ENCODE measurements at regions not wholly inside any gene's neighbourhood (a gene's known extent, or its start where the extent isn't known, plus 50 kb on each side); places are given as distances from the start of the nearest gene placed in this dataset.

DNA sequence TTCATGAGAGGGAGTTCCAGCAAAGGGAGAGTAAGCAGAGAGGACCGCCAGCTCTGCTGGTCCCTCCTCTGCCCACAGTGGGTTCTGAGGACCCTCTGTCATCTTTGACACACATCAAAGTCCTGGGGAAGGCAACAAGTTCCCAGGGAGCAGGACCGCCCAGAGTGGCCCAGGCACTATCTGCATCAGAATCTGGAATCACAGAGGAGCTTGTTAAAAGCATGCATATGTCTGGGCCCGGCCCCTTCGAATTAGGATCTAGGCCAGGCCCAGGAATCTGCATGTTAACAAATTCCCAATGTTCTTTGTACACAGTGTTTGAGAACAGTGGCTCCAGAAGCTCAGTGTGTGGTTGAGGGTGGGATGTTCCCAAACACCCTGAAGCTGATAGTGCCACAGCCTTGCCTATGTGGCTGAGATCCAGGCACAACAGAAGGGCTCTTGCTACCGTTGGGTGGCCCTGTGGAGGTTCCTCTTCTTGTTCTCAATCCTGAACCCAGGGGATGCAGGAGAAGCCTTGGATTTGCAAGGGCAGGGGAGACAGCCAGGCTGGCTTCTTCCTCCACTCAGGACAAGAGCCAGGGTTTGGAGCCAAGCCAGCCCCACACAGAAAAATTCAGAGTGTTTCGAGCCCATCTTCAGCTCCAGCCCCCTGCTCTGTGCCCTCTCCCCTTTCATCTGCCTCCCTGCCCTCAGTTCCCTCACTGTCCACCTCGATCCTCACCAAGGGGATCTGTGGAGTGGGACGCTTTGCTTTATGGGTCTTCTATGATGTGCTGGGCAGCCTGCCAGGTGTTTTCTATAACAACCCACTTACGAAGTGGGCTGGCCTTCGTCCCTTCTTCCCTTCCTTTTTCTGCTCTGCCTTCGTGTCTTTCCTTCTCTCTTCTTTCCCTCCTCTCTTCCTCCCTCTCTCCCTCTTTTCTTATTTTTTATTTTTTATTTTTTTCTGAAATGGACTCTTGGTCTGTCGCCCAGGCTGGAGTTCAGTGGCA lies 129.0 kb upstream of the TMPRSS2 start:
- no peak for DNase-seq
- in situ Hi-C loops (cut with MboI; ENCODE audit: low pct_unique_long_range_greater_than_20kb, low sequenced_read_pairs), result no loop called here

DNA sequence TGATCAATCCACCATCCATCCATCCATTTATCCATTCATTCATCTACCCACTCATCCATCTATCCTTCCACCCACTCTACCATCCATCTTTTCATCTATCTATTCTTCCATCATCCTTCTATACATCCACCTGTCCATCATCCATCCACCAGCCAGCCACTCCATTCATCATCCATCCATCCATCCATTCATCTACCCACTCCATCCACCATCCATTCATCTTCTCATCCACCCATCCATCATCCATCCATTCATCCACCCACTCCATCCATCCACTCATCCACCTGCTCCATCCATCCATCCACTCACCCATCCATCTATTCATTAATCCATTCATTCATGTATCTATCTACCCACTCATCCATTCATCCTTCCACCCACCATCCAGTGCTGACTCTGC lies 127.9 kb upstream of the TMPRSS2 start:
- no peak for DNase-seq
- in situ Hi-C loops (cut with MboI; ENCODE audit: low pct_unique_long_range_greater_than_20kb, low sequenced_read_pairs), result no loop called here

DNA sequence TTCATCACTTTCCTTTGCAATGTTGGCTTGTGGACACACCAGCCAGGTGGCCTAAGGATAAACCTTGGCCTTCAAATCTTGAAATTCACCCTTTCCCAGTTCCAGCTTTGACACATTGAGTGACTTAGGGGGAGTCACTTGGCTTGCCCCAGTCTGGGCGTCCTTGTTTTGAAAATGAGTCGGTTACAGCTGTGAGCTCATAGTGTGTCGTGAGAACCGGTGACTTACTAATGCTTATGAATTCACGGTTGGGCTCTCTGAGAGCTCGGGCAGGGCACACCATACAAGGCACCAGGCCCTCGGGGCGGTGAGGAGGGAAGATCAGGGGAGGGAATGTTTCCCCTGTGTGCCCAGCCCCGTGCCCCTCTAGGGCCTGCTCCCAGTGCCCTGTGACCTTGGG lies 126.9 kb upstream of the TMPRSS2 start:
- in situ Hi-C loops (cut with MboI; ENCODE audit: low pct_unique_long_range_greater_than_20kb, low sequenced_read_pairs), result no loop called here
- DNase-seq, result no peak

DNA sequence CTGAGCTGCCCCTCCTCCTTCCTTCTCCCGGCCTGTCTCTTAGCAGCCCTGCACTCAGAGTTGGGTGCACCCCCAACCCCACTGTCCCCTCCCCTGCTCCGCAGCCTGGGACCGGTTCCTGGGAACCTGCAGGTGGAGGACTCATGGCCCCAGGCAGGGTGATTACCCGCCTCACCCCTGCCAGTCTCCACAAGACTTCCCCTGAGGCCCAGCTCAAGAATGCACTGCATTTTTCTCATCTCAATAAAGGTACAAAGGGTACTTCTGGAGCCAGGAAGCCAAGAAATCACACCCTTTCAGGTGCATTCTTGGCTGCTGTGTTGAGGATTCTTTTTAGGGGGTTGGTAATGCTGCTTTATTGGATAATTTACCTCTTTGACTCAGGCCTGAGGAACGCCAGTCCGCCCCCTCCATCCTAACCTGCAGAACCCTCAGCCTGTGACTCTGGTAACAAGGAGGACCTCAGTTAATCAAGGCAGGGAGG lies 126.3 kb upstream of the TMPRSS2 start:
- in situ Hi-C loops (cut with MboI; ENCODE audit: low pct_unique_long_range_greater_than_20kb, low sequenced_read_pairs), result no loop called here
- no peak for DNase-seq

DNA sequence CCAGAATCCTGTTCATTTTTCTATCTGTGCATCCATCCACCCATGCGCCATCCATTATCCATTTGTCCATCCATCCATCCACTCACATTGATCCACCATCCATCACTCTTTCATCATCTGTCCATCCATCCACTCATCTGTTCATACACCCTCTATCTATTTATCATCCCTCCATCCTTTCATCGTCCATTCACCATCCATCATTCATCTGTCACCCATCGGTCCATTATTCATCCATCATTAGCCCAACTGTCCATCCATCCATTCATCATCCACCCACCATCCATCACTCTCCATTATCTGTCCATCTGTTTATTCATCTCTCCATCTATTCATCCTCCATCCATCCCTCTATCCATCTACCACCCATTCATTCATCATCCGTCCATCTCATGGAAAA lies 125.7 kb upstream of the TMPRSS2 start:
- no peak for DNase-seq
- in situ Hi-C loops (cut with MboI; ENCODE audit: low pct_unique_long_range_greater_than_20kb, low sequenced_read_pairs), result no loop called here

DNA sequence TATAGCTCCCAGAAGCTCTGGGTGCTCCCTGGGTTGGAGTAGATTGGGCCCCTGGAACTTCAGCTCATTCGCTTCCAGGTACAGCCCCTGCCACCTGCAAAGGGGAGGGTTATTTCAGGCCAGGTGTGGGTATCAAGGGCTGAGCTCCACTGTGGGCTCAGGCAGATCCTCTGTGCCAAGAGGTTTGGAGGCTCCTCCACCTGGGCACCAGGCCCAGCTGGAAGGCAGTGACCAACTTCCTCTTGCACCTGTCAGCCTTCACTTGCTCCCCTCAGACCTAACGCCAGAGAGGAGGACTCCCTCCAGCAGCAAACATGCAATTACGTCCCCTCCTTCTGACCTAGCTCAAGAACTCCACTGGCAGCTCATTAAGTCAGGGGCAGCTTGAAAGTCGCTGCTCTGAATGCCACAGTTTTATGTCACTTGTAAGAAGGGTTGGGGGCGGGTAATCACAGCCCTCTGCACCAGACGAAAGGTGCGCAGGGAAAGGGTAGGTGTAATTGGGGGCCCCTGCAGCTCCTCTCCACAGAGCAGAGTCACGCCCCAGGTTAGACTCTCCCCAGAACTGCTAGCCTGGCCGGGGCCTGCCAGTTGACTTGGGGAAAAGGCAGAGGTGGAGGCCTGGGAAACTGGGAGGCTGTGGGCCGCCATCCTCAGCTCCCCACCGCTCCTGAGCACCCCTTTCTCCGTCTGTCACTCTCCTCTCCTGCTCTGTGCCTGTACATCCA lies 125.0 kb upstream of the TMPRSS2 start:
- in situ Hi-C loops (cut with MboI; ENCODE audit: low pct_unique_long_range_greater_than_20kb, low sequenced_read_pairs), result no loop called here
- DNase-seq, result no peak

DNA sequence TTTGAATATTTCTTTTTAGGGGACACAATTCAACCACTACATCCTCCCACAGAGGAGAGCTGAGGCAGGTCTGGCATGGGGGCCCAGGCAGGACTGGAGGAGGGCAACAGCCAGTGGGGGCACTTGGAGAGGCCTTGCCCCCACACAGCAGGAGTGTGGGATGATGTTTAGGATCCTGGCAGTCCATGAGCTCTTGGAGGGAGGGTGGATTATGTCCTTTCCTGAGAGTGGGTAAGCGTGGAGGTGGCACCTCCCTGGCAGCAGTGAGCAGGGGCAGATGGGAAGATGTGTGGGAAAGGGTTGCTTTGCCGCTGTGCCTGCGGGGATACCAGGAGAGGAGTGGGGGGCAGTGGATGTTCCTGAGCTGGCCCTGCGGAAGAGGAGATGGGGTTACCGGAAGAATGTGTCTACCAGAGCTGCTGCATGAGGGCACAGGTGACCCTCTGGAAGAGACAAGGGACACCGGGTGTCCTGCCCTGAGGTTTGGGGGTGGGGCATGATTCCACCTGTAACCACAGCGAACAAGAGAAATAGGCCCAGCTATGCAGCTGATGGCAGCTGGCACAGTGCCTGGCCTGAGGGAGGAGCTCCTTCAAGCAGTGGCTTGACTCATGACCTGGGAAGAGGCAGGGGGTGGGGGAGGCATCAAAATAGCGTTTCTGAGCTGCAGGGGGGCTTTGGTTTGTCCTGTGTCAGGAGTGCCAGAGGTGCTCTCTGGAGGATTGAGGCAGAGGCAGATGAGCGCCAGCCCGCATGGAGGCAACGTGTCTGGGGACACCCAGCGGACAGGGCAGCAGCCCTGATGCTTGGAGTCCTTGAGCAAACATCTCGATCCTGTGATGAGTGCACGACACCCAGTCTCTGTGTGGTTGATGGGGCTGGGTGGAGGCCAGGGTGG lies 123.9 kb upstream of the TMPRSS2 start:
- DNase-seq, result no peak
- in situ Hi-C loops (cut with MboI; ENCODE audit: low pct_unique_long_range_greater_than_20kb, low sequenced_read_pairs), result no loop called here

DNA sequence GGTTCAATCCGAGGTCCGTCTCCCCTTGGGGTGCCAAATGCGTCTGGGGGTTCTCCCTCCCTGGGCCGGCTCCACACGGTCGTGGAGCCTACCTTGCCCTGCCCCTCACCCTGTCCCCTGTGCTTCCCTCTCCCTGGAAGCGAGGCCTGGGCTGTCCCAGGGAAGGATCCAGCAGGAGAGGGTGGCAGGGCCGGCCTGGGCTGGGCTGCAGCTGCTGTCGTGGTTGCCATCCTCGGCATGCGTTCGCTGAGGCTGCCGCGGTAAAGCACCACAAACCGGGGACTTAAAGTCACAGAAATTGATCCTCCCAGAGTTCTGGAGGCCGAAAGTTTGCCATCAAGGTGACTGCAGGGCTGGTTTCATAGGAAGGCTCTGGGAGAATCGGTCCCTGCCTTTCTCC lies 123.0 kb upstream of the TMPRSS2 start:
- DNase-seq, result no peak
- in situ Hi-C loops (cut with MboI; ENCODE audit: low pct_unique_long_range_greater_than_20kb, low sequenced_read_pairs), result no loop called here

DNA sequence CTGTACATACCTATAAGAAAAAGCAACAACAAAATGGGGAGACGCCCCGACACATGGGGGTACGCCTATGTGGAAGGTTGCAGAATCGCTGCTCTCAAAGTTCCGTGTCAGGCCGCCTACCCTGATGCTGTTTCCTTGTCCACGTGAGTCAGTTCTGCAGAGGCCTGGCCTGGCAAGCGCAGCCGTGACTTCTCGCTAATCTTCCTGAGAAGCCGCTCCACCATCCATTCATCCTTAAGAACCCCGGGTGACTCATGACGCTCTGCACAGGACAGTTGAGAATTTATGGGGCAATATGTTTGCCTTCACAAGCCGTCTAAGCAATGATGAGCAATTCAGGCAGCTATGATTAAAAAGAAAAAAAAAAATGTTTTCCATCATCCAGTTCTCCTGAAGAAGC lies 122.3 kb upstream of the TMPRSS2 start:
- DNase-seq, result no peak
- in situ Hi-C loops (cut with MboI; ENCODE audit: low pct_unique_long_range_greater_than_20kb, low sequenced_read_pairs), result no loop called here

DNA sequence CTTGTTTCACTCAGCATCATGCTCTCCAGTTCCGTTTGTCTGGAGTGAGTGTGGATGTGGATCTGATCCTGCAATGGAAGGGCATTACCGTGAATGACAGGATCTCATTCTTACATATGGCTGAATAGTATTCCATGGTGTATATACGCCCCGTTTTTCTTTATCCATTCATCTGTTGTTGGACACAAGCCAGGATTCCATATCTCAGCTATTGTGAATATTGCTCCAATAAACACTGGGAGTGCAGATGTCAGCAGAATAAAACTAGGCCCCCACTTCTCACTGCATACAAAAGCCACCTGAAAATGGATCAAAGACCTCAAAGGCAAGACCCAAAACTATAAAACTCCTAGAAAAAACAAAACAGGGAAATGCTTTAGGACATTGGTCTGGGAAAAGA lies 120.3 kb upstream of the TMPRSS2 start:
- in situ Hi-C loops (cut with MboI; ENCODE audit: low pct_unique_long_range_greater_than_20kb, low sequenced_read_pairs), result no loop called here
- DNase-seq, result no peak

DNA sequence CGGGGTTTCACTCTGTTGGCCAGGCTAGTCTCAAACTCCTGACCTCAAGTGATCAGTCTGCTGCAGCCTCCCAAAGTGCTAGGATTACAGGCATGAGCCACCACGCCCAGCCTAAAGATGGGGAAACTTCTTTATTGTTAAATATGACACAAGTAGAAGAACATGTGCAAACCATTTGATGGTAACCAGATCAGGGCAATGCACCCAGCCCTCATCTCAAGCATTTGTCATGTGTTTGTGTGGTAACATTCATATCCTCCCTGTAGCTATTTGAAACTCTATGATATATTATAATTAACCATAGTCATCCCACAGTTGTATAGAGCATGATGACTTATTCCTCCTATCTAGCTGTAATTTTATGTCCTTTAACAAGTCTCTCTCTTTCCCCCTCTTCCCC lies 119.5 kb upstream of the TMPRSS2 start:
- DNase-seq, result no peak
- in situ Hi-C loops (cut with MboI; ENCODE audit: low pct_unique_long_range_greater_than_20kb, low sequenced_read_pairs), result no loop called here

DNA sequence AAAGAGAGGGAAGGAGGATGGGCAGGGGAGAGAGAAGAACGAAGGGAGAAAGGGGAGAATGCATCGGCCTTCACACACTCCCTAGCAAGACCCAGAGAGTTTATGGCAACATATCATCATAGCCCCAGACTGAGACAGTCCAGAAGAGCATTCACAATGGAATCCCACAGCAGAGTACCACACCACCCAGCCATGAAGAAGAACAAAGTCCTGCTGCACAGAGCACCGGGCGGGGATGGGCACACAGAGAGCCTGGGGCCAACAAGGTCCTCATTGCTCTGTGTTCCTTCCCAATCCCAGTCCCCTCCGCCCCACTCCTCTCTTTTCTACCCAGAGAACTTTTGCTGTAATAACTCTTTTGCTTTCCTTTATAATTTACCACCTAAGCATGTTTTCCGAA lies 118.1 kb upstream of the TMPRSS2 start:
- in situ Hi-C loops (cut with MboI; ENCODE audit: low pct_unique_long_range_greater_than_20kb, low sequenced_read_pairs), result no loop called here

DNA sequence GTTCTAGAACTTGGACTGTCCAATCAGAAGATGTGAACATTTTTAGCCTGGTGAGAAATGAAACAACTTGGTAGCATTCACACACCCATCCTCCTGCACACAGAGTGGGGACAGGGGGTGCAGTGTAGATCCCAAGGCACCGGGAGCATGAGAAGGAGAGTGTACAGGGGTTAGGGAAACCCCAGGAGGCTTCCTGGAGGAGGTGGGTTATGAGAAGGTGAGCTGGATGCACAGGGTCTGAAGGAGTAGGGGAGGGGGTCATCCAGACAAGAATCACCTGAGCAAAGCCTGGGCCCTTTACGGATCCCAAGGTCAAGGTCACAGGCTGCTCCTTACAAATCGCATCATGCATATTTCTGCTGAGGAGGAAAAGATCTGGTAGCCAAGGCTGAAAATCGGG lies 117.5 kb upstream of the TMPRSS2 start:
- DNase-seq, result no peak

More for the DNA sequence above, 118.1 kb upstream of the TMPRSS2 start:
- DNase-seq, result no peak

DNA sequence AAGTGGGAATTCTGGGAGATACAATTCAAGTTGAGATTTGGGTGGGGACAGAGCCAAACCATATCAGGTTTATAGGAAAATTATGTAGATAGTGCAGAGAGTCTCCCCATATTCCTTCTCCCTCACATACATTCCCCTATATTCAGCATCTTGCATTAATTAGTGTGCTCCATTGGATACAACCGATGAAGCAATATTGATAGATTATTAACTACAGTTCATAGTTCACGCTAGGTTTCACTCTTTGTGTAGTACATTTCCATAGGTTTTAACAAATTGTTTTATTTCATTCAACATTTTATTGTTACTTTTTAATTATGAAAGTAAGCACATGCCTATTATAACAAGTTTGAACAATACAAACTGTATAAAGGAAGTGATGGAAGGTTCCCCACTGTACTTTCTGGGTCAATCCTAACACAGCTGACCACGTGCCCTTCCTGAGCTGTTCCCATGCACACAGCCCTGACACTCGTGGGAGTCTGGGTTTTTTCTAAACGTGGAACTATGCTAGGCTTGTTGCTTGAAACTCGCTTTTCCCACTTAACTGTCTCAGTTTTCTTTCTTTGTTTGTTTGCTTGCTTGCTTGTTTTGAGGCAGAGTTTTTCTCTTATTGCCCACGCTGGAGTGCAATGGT lies 116.8 kb upstream of the TMPRSS2 start:
- DNase-seq, result no peak
- in situ Hi-C loops (cut with MboI; ENCODE audit: low pct_unique_long_range_greater_than_20kb, low sequenced_read_pairs), result no loop called here

More for the DNA sequence above, 117.5 kb upstream of the TMPRSS2 start:
- in situ Hi-C loops (cut with MboI; ENCODE audit: low pct_unique_long_range_greater_than_20kb, low sequenced_read_pairs), result no loop called here

DNA sequence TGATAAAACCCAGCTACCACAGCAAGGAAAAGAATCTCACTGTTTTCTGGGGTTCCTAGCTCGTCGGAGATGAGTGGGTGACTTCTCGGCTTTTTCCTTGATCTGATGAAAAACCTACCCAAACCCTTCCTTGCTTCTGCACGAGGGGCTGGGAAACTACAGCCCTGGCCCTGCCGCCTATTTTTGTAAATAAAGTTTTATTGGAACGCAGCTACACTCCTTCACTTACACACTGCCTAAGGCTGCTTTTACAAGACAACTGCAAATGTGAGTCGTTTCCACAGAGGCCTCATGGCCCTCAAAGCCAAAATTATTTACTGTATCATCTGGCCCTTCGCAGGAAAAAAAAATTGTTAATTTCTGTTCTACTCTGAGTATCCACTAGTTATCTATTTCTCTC lies 116.0 kb upstream of the TMPRSS2 start:
- in situ Hi-C loops (cut with MboI; ENCODE audit: low pct_unique_long_range_greater_than_20kb, low sequenced_read_pairs), result no loop called here

DNA sequence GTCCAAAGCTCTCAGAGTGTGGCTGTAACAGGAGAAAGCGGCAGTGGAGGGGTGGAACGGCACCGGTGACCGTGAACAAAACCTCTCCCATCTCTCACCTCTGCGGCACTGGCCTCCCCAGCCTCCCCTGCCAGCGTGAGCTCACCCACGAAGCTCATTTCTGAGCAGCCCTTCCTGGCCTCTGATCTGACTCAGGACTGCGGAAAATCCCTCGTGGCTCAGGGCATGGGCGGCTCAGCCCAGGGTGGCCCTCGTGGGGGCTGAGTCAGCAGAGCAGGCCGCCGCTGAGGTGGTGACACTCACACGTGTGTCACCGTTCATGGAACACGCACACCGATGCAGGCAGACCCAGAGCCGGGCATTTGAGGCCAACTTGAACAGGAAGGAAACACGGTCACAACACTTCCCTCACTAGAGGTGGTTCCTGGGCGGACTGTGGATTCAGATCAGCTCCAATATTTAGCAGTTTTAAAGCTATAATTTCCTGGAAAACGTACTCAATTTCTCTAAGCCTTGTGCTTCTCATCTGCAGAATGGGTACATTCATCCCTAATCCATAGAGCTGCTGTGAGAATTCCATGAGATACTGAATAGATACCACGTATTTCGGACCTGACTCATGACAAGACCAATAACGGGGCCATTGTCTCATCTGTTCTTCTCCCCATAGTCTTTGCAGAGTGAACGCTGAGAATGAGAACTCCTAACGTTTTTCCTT lies 115.0 kb upstream of the TMPRSS2 start:
- in situ Hi-C loops (cut with MboI; ENCODE audit: low pct_unique_long_range_greater_than_20kb, low sequenced_read_pairs), result no loop called here
- no peak for DNase-seq

More for the DNA sequence above, 116.0 kb upstream of the TMPRSS2 start:
- DNase-seq, result no peak

DNA sequence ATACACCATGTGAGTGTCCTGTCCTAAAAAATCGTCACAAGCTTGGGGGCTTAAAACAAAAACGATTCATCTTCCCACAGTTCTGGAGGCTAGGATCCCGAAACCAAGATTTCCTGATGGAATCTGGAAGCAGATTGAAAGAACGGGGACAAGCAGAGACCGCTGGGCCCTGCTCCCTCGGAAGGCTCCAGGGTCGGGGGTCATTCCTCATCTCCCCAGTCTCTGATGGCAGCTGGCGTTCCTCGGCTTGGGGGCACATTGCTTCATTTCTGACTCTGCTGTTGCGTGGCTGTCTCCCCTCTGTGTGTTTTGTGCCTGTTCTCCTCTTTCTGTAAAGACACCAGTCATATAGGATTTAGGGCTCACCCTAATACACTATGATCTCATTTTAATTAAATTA lies 114.2 kb upstream of the TMPRSS2 start:
- no peak for DNase-seq
- in situ Hi-C loops (cut with MboI; ENCODE audit: low pct_unique_long_range_greater_than_20kb, low sequenced_read_pairs), result no loop called here

DNA sequence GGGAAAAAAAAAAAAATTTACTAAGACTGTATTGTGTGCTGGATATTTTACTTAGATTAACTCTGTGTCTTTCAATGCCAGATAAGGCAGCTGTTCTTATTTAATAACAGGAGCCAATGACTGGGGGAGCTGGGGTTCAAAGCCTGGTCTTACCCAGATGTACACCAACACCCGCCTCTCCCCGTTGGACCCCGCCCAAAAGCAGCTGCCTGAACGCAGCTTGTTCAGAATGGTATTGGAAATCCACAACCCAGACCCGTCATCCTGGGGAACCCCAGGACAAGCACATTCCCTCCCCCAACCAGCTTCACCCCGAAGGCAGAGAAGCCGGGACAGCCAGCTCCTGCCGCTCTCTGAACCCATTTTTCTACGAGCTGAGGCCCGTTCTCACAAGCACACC lies 113.6 kb upstream of the TMPRSS2 start:
- in situ Hi-C loops (cut with MboI; ENCODE audit: low pct_unique_long_range_greater_than_20kb, low sequenced_read_pairs), result no loop called here
- DNase-seq, result no peak

All from KBM-7 (cell line).